ENCODE measurements at regions not wholly inside any gene's neighbourhood (a gene's known extent, or its start where the extent isn't known, plus 50 kb on each side); places are given as distances from the start of the nearest gene placed in this dataset.

DNA sequence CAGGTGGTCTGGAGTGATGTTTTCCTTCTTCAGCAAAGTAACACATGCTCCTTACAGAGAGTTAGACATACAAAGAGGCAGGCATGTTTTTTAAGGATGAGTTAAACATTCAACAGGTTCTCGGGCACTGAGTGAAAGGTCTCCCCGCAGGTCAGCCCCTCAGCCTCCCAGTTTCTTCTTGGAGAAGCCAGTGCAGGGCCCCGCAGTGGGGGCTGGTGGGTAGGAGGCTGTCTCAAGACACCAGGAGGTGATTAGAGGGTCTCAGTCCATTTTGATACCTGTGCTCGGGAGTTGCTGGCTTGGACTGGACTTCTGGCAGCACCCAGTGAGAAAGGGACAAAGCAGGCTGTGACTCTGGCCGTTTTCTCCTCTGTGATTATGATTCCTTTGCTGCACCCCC is 78.6 kb upstream of the ZNF479 start:
- TF ChIP-seq, protein P1, sequence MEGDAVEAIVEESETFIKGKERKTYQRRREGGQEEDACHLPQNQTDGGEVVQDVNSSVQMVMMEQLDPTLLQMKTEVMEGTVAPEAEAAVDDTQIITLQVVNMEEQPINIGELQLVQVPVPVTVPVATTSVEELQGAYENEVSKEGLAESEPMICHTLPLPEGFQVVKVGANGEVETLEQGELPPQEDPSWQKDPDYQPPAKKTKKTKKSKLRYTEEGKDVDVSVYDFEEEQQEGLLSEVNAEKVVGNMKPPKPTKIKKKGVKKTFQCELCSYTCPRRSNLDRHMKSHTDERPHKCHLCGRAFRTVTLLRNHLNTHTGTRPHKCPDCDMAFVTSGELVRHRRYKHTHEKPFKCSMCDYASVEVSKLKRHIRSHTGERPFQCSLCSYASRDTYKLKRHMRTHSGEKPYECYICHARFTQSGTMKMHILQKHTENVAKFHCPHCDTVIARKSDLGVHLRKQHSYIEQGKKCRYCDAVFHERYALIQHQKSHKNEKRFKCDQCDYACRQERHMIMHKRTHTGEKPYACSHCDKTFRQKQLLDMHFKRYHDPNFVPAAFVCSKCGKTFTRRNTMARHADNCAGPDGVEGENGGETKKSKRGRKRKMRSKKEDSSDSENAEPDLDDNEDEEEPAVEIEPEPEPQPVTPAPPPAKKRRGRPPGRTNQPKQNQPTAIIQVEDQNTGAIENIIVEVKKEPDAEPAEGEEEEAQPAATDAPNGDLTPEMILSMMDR (conservative IDR thresholded peaks at IDR 0.05; ENCODE audit: low read length), result no peak
- TF ChIP-seq EZH2phosphoT487 (IDR thresholded peaks at IDR 0.05; ENCODE audit: borderline replicate concordance, low read depth, low read length), result no peak

Data from OCI-LY7 (cell line).